ENCODE measurements at regions not wholly inside any gene's neighbourhood (a gene's known extent, or its start where the extent isn't known, plus 50 kb on each side); places are given as distances from the start of the nearest gene placed in this dataset.
"Not testable (repeated sequence)": the region's sequence is repeated elsewhere in the genome, so short reads cannot be mapped to it uniquely, and the experiment has no call there.

DNA sequence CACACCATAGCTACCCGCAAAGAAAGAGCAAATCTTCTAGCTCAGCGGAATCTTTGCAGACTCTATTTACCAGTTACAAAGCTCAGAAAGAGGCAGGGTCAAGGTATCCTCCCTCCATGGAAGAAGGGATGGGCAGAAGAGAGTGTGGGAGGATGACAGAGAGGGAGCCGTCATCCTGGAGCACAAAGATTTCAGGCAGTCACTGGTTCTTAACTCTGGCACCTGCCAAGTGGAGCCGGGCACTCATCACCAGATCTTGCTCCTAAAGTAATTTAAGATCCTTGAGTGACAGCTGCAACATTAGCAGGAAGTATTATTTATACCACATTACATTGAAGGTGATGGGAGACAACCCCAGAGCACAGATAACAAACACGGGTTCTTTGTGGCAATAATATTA, 102.5 kb upstream of the NBPF26 start:
- not testable (repeated sequence) for H3K79me2 ChIP-seq (ENCODE audit: low read length); H3K36me3 ChIP-seq (replicated peaks; ENCODE audit: low read depth, low read length); H3K4me3 ChIP-seq (ENCODE audit: low read length); H4K20me1 ChIP-seq (ENCODE audit: insufficient read depth, low read length); H2AFZ ChIP-seq (ENCODE audit: low read depth, low read length); H3K4me2 ChIP-seq (ENCODE audit: low read length); H3K27ac ChIP-seq (ENCODE audit: low read length); H3K9me3 ChIP-seq (ENCODE audit: insufficient read depth, low read length); H3K27me3 ChIP-seq (ENCODE audit: low read depth, low read length); H3K4me1 ChIP-seq (ENCODE audit: low read length); H3K9ac ChIP-seq (ENCODE audit: low read length)

DNA sequence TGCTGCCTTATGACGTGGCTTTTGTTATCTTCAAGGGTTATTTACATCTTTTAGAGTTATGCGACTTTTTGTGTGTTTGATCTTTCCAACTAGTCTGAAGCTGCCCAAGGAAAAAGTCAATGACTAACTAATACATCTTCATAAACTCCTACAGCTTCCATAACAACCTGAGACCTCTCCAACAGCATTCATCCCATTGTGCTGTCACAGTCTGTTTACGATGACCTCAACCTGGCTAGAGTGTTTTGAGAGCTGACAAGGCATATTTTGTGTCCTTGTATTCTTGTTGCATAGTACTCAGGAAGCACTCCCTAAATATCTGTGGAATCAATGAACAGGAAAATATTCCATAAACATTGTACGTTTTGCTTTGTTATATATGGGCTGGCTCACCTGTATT, 100.2 kb upstream of the NBPF26 start:
- not testable (repeated sequence) for H3K4me3 ChIP-seq (ENCODE audit: low read length); H3K27ac ChIP-seq (ENCODE audit: low read length); H3K9me3 ChIP-seq (ENCODE audit: insufficient read depth, low read length); H3K4me2 ChIP-seq (ENCODE audit: low read length); H3K36me3 ChIP-seq (replicated peaks; ENCODE audit: low read depth, low read length); H2AFZ ChIP-seq (ENCODE audit: low read depth, low read length); H3K27me3 ChIP-seq (ENCODE audit: low read depth, low read length); H4K20me1 ChIP-seq (ENCODE audit: insufficient read depth, low read length); H3K79me2 ChIP-seq (ENCODE audit: low read length); H3K9ac ChIP-seq (ENCODE audit: low read length); H3K4me1 ChIP-seq (ENCODE audit: low read length)

- H3K4me3 ChIP-seq (ENCODE audit: low read length); H3K4me2 ChIP-seq (ENCODE audit: low read length); H3K9me3 ChIP-seq (ENCODE audit: insufficient read depth, low read length); H3K27me3 ChIP-seq (ENCODE audit: low read depth, low read length); H4K20me1 ChIP-seq (ENCODE audit: insufficient read depth, low read length); H3K4me1 ChIP-seq (ENCODE audit: low read length); H3K36me3 ChIP-seq (replicated peaks; ENCODE audit: low read depth, low read length); H3K79me2 ChIP-seq (ENCODE audit: low read length); H3K9ac ChIP-seq (ENCODE audit: low read length); H3K27ac ChIP-seq (ENCODE audit: low read length); H2AFZ ChIP-seq (ENCODE audit: low read depth, low read length): not testable (repeated sequence)
Observed at GRCh38 chr1:120624565-120625064, 99.1 kb upstream of the NBPF26 start.

DNA sequence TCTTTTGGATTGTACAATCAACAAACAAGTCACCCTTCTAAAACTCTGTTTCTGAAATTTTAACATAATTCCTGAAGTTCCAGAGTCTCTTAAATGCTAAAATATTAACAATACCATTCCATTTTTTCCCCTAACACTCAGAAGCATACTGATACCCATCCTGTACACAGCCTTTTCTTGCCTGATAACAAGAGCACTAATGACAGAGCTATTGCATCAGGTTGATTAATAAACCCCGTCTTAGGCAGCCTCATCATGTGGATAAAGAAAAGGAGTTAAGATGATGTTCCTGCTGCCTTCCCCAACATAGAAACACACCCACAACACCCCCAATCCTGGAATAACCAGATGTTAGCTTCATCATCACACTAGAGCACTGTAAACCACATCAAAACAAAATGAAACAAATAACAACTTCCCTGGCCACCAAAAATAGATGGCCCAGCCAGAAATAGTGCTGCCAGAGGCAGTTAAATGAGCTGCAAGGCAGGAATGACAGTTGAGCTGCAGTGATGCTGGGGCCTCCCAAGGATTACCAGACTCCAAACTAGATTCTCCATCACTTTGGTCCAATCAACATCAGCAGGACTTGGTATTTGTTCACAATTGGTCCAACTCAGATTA, 93.8 kb upstream of the NBPF26 start:
- not testable (repeated sequence) for H3K9me3 ChIP-seq (ENCODE audit: insufficient read depth, low read length); H3K27me3 ChIP-seq (ENCODE audit: low read depth, low read length); H3K4me3 ChIP-seq (ENCODE audit: low read length); H3K27ac ChIP-seq (ENCODE audit: low read length); H4K20me1 ChIP-seq (ENCODE audit: insufficient read depth, low read length); H3K9ac ChIP-seq (ENCODE audit: low read length); H3K4me1 ChIP-seq (ENCODE audit: low read length); H3K79me2 ChIP-seq (ENCODE audit: low read length); H2AFZ ChIP-seq (ENCODE audit: low read depth, low read length); H3K36me3 ChIP-seq (replicated peaks; ENCODE audit: low read depth, low read length); H3K4me2 ChIP-seq (ENCODE audit: low read length)

DNA sequence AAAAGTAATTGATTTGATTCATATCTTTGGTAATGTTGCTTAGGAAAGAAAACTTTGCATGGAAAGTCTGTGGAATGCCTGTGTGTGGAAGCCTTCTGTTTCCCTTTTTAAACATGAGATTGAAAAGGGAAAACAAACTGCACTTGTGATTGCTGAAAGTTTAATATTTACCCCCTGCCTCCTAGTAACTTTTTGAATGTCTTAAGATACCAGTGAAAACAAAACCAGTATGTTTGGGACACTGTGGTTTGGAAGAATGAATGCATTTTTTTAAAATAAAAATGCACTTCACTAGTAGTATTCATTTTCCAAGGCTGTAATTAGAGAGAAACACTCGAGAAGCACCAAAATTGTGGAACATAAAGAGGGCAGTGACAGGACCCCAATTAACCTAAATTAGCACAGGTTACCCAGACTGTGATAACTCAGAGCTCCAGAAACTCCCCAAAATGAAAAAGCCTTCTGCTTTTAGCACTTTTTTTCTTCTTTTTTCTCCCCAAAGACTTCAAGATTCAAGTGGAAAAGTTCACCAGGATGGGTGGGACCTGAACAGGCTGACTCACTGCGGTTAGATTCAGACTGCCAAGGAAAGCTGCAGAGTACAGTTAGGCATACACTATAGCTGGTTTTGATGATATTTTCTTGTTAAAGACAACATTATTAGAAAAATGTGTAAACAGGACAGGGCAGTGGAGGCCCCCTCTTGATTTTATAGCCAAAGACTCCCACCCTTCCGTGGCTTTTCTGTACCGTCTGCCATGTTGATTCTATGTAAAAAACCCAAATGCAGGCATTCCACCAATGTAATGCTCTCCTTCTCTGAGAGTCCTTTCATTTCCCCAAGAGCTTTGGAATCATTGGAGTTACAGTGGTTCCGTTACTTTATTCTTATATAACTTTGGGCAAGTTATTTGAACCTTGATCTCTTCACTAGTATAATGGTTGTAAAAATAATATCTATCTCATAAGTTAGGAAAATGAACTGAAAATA, 88.6 kb upstream of the NBPF26 start:
- H3K4me3 ChIP-seq (ENCODE audit: low read length); H3K4me2 ChIP-seq (ENCODE audit: low read length); H2AFZ ChIP-seq (ENCODE audit: low read depth, low read length); H3K9me3 ChIP-seq (ENCODE audit: insufficient read depth, low read length); H4K20me1 ChIP-seq (ENCODE audit: insufficient read depth, low read length); H3K36me3 ChIP-seq (replicated peaks; ENCODE audit: low read depth, low read length); H3K9ac ChIP-seq (ENCODE audit: low read length); H3K4me1 ChIP-seq (ENCODE audit: low read length); H3K27me3 ChIP-seq (ENCODE audit: low read depth, low read length); H3K79me2 ChIP-seq (ENCODE audit: low read length); H3K27ac ChIP-seq (ENCODE audit: low read length): not testable (repeated sequence)

DNA sequence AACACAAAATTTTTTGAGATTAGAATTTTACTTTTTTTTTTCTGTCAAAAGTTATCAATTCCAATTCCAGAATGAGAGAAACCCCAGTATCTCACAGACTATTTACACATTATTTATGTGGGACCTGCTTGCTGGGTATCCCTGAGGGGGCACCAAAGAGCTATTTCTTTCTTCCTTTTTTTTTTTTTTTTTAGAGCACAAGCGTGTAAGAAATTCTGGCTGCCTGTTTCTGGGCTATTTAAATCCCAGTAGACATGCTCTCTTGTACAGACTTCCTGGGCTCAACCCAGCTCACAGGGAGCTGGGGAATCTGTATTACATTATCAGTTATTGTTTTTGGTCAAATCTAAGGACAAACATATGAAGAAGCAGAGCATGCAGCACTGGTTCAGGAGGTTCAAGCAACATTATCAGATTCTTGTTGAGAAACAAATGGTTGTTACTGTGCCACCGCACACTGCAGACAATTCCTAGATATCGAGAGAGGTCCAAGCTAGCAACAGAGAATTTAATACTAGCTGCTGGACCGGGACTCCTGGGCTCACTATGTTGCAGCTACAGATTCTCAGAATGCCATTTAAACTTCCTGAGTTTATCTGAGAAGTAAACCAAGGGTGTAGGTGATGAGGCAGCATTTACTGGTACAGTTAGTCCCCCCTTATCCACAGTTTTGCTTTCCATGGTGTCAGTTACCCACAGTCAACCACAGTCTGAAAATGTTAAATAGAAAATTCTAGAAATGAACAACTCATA, 83.3 kb upstream of the NBPF26 start:
- H3K27ac ChIP-seq (ENCODE audit: low read length); H3K27me3 ChIP-seq (ENCODE audit: low read depth, low read length); H3K4me1 ChIP-seq (ENCODE audit: low read length); H3K4me3 ChIP-seq (ENCODE audit: low read length); H3K4me2 ChIP-seq (ENCODE audit: low read length); H3K36me3 ChIP-seq (replicated peaks; ENCODE audit: low read depth, low read length); H3K9me3 ChIP-seq (ENCODE audit: insufficient read depth, low read length); H3K9ac ChIP-seq (ENCODE audit: low read length); H2AFZ ChIP-seq (ENCODE audit: low read depth, low read length); H3K79me2 ChIP-seq (ENCODE audit: low read length); H4K20me1 ChIP-seq (ENCODE audit: insufficient read depth, low read length): not testable (repeated sequence)

- H3K4me3 ChIP-seq (ENCODE audit: low read length); H3K9ac ChIP-seq (ENCODE audit: low read length); H3K36me3 ChIP-seq (replicated peaks; ENCODE audit: low read depth, low read length); H3K27ac ChIP-seq (ENCODE audit: low read length); H3K9me3 ChIP-seq (ENCODE audit: insufficient read depth, low read length); H3K4me1 ChIP-seq (ENCODE audit: low read length); H3K79me2 ChIP-seq (ENCODE audit: low read length); H3K27me3 ChIP-seq (ENCODE audit: low read depth, low read length); H4K20me1 ChIP-seq (ENCODE audit: insufficient read depth, low read length); H3K4me2 ChIP-seq (ENCODE audit: low read length); H2AFZ ChIP-seq (ENCODE audit: low read depth, low read length): not testable (repeated sequence)
Observed at GRCh38 chr1:120641014-120641302, 82.8 kb upstream of the NBPF26 start.

DNA sequence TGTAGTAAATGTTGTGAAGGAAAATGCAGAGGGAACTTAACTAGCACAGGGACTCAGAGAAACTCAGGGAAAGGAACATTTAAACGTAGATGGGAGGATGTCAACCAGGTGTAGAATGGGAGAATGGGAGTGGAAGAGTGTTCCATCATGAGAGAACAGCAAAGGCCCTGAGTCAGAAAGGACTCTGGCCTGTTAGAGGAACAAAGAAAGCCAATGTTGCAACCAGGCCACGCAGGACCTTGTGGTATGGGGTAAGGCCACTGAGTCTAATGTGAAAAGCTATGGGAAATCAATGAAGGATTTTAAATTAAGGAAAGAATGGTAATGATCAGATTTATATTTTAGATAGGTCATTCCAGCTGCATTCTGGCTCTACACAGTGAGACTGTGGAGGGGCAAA, 76.6 kb upstream of the NBPF26 start:
- not testable (repeated sequence) for H3K4me3 ChIP-seq (ENCODE audit: low read length); H3K79me2 ChIP-seq (ENCODE audit: low read length); H3K27ac ChIP-seq (ENCODE audit: low read length)

GRCh38 chr1:120648915-120649623, 74.7 kb upstream of the NBPF26 start:
- H3K79me2 ChIP-seq (ENCODE audit: low read length); H3K27ac ChIP-seq (ENCODE audit: low read length); H2AFZ ChIP-seq (ENCODE audit: low read depth, low read length); H3K4me2 ChIP-seq (ENCODE audit: low read length); H3K4me3 ChIP-seq (ENCODE audit: low read length); H3K4me1 ChIP-seq (ENCODE audit: low read length); H3K9ac ChIP-seq (ENCODE audit: low read length); H3K27me3 ChIP-seq (ENCODE audit: low read depth, low read length); H3K36me3 ChIP-seq (replicated peaks; ENCODE audit: low read depth, low read length); H3K9me3 ChIP-seq (ENCODE audit: insufficient read depth, low read length); H4K20me1 ChIP-seq (ENCODE audit: insufficient read depth, low read length): not testable (repeated sequence)

More for the DNA sequence above, 76.6 kb upstream of the NBPF26 start:
- H4K20me1 ChIP-seq (ENCODE audit: insufficient read depth, low read length); H3K9me3 ChIP-seq (ENCODE audit: insufficient read depth, low read length); H3K36me3 ChIP-seq (replicated peaks; ENCODE audit: low read depth, low read length); H3K4me2 ChIP-seq (ENCODE audit: low read length); H3K27me3 ChIP-seq (ENCODE audit: low read depth, low read length); H3K9ac ChIP-seq (ENCODE audit: low read length); H3K4me1 ChIP-seq (ENCODE audit: low read length); H2AFZ ChIP-seq (ENCODE audit: low read depth, low read length): not testable (repeated sequence)

Data from OCI-LY3 (cell line).